NOMO-1 treated with dmso at 0.1 percent for 144 hours (cell line): ENCODE measurements at regions not wholly inside any gene's neighbourhood (a gene's known extent, or its start where the extent isn't known, plus 50 kb on each side); places are given as distances from the start of the nearest gene placed in this dataset.

Experiments used
- DNase-seq: peaks from one replicate; lab custom pipeline; 2025; ENCODE audit not compliant: unreplicated experiment; lab: John Stamatoyannopoulos, UW

DNA sequence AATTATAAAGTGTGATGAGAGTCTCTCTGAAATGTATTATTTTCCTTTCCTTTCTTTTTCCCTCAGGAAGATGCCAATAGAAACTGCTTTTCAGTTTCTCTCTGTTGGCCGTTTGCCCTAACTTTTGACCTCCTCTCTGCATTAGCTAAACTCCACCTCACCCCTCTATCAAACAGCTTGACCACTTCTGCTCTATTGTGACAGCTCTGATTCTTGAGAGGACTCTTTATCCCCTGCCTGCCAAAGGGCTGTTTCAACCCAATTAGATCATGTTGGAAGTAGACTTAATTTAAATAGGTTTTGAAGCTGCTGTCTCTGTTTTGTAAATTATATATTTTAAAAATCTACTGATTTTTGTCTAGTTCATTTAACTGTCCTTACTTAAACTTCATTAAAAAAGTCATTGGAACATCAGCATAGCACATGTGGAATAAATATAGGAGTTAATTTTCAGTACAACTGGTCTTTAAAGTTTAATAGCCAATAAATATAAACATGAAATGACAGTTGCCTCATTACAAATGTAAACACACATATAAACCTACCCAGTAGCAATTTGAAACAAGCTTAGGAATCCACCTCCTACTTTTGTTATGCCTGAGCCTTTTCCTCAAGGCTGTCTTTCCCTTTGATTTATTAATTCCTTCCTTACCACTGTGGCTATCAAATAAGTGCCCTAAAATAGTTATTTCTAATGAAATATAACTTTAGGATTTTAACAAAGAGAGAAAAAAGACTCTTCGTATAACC, 152.0 kb downstream of the CHRM3 start:
- no peak for DNase-seq

GRCh38 chr1:239539051-239539450, 152.7 kb downstream of the CHRM3 start:
- no peak for DNase-seq

- no peak for DNase-seq
Observed at GRCh38 chr1:239539812-239540211, 153.4 kb downstream of the CHRM3 start.

DNA sequence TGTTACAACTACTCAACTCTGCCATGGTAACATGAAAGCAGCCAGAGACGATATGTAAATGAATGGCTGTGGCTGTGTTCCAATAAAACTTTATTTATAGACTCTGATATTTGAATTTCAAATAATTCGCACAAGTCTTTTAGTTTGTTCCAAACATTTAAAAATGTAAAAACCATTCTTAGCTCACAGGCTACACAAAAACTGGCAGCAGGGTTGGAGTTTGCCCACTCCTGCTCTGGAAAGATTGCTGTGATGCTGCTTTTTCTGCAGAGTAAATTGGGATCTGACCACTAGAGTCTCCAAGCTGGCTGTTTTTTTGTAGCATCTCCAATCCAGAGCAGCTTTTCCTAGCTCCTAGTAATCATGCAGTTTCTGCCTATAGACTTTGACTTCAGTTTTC, 157.5 kb downstream of the CHRM3 start:
- DNase-seq, result no peak

- DNase-seq, result no peak
Observed at GRCh38 chr1:239545466-239545865, 159.1 kb downstream of the CHRM3 start.

- no peak for DNase-seq
Observed at GRCh38 chr1:239547987-239548386, 161.6 kb downstream of the CHRM3 start.

GRCh38 chr1:239550178-239550577, 163.8 kb downstream of the CHRM3 start:
- DNase-seq, result no peak

GRCh38 chr1:239555350-239555749, 169.0 kb downstream of the CHRM3 start:
- no peak for DNase-seq

DNA sequence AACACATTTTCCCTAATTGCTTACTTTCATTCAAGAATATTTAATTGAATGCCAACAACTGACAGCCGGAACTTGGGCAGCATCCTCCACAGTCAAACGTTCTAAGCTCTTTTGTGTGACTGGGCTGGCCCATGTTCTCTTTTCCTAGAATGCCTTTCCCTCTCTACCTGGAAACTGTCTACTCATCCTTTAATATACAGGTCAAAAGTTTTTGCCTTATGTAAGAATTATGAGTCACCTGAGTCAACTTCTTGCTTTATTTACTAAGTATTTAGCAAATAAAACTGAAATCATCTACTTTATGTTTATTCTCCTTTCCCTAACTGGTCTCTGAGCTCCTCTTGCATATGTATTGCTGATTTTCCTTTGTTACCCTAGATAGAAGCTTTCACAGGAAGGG, 172.2 kb downstream of the CHRM3 start:
- no peak for DNase-seq

- DNase-seq, result no peak
Observed at GRCh38 chr1:239558991-239559390, 172.6 kb downstream of the CHRM3 start.

DNA sequence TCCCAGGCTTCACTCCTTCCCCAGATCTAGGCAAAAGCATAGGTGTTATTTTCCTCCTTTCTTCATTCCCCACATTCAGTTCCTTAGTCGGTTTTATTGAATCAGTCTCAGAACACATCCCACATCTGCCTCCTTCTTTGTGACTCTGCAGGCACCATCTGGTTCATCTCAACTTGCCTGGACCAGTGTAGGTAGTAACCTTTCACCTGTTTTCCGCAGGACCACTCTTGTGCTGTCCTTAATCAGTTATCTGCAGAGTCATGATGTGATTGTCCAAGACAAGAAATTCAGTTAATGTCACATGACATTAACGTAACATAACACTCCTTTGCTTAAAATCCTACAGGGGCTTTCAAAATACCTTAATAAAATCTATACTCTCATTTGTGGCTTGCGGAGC, 174.6 kb downstream of the CHRM3 start:
- DNase-seq, result no peak

- DNase-seq, result no peak
Observed at GRCh38 chr1:239562095-239562494, 175.7 kb downstream of the CHRM3 start.

- no peak for DNase-seq
Observed at GRCh38 chr1:239563681-239564080, 177.3 kb downstream of the CHRM3 start.

DNA sequence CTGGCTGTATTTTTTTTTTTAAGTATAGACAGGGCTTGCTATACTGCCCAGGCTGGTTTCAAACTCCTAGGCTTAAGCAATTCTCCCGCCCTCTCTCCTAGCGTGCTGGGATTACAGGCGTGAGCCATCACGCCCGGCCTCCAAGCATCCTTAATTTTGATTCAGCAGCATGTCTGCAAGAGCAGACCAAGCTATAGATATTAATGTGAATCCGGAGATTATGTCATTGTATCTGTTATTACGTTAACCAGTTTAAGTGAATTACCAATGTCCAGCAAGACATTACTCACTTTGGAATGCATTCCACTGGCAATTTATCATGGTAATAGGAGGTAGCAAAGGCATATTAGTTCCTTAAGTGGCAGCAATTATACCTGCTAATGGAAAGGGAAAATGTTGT, 179.7 kb downstream of the CHRM3 start:
- DNase-seq, result no peak

- DNase-seq, result no peak
Observed at GRCh38 chr1:239570878-239571277, 184.5 kb downstream of the CHRM3 start.

- DNase-seq, result no peak
Observed at GRCh38 chr1:239572183-239572582, 185.8 kb downstream of the CHRM3 start.

DNA sequence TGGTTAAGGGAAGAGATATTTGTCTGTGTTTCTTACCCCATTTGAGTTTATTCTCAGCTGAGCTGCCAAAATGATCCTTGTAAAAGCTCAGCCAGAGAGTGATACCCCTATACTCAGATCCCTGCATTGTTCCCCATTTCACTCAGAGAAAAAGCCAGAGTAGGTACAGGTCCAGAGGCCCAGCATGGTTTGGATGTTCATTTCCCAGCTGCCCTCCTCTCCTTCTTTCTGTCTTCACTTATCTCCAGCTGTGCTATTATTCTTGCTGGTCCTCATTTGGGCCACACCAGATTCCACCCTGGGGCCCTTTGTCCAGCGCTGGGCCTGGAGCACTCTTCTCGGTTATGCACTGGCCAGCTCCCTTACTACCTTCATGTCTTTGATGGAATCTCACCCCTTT, 187.7 kb downstream of the CHRM3 start:
- DNase-seq, result no peak

- DNase-seq, result no peak
Observed at GRCh38 chr1:239575113-239575512, 188.7 kb downstream of the CHRM3 start.

GRCh38 chr1:239583536-239583935, 197.2 kb downstream of the CHRM3 start:
- DNase-seq, result no peak

- no peak for DNase-seq
Observed at GRCh38 chr1:239586128-239586527, 199.8 kb downstream of the CHRM3 start.

GRCh38 chr1:239587066-239587465, 200.7 kb downstream of the CHRM3 start:
- DNase-seq, result no peak

DNA sequence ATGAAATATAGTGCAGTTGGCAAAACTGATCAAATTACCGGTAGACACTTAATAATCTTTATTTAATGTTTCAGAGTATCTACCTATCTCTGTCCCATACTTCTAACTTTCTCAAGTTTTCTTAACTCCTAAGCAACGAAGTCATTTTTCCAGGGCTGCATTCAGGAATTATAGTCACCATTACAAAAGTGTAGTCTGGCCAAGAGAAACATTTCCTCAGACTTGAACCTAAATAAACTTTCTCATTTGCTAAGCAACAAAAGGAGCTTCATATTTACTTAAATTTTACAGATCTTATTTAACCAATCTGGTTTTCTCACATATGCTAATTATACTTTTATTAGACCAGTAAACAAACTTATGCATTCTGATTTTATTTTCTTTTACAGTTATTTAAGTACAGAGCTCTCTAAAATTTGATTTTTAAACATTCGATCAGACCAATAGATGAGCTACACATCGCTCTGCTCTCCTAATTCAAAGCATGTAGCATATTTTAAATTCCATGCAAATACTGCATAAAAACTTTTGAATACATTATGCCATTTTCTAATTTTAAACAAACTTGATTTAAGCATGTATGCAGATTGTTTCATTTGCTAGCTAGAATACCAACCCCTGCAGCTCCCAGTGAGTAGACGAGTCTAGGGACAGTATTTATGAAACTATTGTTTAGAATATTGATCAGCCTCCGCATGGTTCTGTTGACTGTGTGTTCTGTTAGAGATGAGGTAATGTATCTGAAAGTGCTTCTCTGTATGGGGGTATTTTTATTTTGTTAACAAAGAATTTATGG, 201.4 kb downstream of the CHRM3 start:
- DNase-seq, result no peak

- DNase-seq, result no peak
Observed at GRCh38 chr1:239590556-239590955, 204.2 kb downstream of the CHRM3 start.
